ENCODE measurements at regions not wholly inside any gene's neighbourhood (a gene's known extent, or its start where the extent isn't known, plus 50 kb on each side); places are given as distances from the start of the nearest gene placed in this dataset.
"Not testable (repeated sequence)": the region's sequence is repeated elsewhere in the genome, so short reads cannot be mapped to it uniquely, and the experiment has no call there.

DNA sequence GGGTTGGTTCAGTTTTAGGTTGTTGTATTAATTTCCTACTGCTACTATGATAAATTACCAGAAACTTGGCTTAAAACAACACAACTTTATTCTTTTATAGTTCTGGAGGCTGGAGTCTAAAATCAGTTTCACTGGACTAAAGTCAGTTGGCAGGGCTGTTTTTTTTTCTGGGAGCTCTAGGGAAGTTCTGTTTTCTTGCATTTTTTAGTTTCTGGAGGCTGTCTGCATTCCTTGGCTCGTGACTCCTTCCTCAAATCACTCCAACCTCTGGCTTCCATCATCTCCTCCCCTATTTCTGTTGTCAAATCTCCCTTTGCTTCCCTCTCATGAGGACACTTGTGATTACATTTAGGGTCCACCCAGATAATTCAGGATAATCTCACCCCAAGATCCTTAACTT, 51.3 kb upstream of the SUB1 start:
- no peak for DNase-seq (ENCODE audit: low spot score)

GRCh38 chr5:32531885-32532520, 53.4 kb upstream of the SUB1 start:
- DNase-seq (ENCODE audit: low spot score): no peak

DNA sequence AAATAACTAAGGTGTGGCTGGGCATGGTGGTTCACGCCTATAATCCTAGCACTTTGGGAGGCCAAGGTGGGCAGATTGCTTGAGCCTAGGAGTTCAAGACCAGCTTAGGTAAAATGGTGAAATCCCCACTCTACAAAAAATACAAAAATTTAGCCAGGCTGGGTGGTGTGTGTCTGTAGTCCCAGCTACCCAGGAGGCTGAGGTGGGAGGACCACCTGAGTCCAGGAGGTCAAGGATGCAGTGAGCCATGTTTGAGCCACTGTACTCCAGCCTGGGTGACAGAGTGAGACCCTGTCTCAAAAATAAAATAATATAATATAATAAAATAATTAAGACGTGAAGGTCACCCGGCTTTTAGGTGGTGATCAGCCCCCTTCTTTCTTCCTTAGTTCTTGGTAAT, 58.0 kb upstream of the SUB1 start:
- not testable (repeated sequence) for DNase-seq (ENCODE audit: low spot score)

- DNase-seq (ENCODE audit: low spot score): no peak
Observed at GRCh38 chr5:32526810-32527209, 58.5 kb upstream of the SUB1 start.

- DNase-seq (ENCODE audit: low spot score): no peak
Observed at GRCh38 chr5:32523625-32524024, 61.7 kb upstream of the SUB1 start.

- DNase-seq (ENCODE audit: low spot score): no peak
Observed at GRCh38 chr5:32522429-32523143, 62.8 kb upstream of the SUB1 start.

DNA sequence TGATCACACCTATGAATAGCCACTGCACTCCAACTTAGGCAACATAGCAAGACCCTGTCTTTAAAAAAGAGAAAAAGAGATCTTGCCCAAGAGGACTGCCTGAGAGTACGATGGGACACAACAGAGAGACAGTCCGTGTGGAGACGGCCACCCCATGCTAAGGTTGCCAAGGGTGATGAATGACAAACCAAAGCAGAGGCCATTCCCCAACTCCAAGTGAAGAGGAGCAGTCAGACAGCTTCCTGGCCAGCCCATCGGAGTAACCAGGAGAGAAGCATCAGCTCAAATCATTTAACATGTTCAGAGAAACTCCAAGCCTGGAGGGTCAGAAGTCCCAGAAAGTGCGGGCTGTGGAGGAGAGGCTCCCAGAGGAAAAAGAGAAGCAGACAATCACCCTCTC, 63.9 kb upstream of the SUB1 start:
- no peak for DNase-seq (ENCODE audit: low spot score)

GRCh38 chr5:32520972-32521371, 64.4 kb upstream of the SUB1 start:
- no peak for DNase-seq (ENCODE audit: low spot score)

GRCh38 chr5:32520356-32520755, 65.0 kb upstream of the SUB1 start:
- DNase-seq (ENCODE audit: low spot score): no peak

DNA sequence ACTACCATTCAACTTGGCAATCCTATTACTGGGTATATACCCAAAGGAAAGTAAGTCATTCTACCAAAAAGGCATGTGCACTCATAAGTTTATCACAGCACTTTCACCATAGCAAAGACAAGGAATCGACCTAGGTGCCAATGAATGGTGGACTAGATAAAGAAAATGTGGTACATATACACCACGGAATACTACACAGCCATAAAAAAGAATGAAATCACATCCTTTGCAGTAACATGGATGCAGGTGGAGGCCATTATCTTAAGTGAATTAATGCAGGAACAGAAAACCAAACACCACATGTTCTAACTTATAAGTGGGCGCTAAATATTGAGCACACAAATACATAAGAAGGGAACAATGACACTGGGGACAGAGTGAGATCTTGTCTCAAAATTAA, 65.8 kb upstream of the SUB1 start:
- no peak for DNase-seq (ENCODE audit: low spot score)

GRCh38 chr5:32514806-32515205, 70.3 kb upstream of the ZFR start:
- DNase-seq (ENCODE audit: low spot score): no peak

DNA sequence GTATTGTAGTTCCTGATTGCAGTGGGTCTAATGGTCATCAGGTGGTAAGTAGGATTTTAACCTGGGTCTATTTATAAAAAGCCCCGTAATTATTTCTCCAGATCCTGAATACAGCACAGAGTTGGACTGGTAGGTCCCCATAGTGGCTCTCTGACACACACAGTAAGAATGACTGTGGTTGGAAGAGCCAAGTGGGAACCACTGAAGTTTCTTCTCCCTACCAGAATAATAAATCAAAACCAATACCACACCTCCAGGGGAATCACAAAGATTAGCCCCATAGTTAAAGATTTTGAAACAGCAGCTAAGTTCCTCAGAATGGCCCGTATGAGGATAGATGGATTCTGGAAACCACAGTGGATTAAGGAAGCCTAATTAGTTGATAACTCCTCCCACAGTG, 68.4 kb upstream of the ZFR start:
- no peak for DNase-seq (ENCODE audit: low spot score)

DNA sequence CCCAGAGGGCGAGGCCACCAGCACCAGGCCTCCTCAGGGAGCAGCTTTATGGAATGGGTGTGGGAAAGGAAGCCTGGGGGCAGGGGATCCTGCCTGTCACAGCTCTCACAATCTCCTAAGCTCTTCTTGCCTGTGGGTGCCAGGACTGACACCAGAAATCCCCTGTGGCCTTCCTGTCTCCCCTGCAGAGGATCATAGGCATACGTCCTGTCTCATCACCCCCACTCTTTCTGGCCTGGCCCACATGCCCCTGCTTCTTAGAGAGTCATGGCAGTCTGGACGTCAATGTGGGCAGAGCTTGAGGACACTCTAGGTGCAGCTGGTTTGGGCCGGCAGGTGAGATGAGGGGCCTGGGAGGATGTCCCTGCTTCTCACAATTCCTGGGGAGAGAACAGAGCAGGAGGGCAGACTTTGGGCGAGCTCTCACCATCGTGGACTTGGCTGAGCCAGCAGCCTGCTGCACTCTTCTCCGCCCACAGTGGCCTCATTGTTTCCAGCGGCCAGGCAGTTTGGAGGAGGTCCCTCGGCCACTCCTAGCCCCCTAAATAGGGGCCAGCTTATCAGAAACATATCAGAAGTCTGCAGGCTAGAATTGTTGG, 67.3 kb upstream of the ZFR start:
- no peak for DNase-seq (ENCODE audit: low spot score)

DNA sequence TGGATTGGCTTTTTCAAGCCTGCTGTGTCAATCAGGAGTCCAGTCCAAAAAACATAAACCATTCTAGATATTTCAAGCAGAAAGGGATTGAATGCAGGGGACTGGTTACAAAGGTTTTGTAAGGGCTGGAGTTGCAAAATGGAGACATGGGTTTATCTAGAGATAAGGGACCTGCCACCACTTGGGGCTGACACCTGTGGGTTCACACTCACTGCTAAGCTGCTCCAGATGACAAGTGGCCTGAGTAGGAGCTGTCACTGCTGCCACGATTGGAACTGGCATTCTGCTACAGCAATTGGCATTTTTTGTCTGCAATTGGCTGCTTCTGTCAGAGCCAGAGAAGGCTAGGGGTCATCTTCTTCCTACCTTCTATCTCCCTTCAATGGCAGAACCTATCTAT, 66.3 kb upstream of the ZFR start:
- DNase-seq (ENCODE audit: low spot score): no peak

DNA sequence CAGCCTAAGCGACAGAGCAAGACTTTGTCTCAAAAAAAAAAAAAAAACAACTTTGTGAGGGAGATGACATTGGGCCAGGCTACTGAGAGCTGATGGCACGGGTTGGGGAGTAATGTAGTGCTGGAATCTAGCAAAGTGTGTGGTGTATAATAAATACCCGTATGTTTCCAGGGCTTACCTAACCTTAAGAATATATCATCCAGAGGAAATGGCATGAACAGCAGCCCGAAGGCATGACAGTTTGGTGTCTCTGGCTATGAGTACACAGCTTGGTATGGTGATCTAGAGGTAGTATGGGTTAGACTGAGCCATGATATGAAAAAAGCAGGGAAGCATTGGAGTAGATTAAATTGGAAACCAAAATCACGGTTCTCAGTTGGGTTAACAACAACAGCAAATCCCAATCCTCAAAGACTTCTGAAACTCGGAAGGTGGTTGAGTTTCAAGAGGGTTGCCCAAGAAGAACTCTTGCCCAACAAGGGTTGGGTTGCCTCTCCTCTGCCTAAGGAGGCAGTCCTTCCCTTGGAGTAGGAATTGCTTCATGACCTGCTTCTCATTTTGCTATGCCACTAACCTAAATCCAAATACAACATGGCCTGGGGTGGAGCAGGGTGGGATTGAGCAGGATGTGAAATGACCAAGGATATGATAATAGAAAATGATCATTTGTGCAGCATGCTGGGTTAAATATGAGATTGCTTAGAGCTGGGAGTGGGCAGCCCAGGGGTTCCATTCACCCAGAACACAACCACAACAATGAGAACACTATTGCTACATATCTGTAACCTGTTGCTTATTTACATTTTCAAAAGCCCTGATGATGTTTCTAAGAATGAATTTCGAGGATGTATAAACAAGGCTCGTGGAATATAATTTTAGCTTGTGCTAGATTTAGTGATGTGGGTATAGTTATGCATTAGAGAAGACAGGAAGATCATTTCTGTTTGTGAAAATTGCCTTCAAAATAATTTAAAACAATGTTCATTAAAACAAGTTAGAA, 64.6 kb upstream of the ZFR start:
- no peak for DNase-seq (ENCODE audit: low spot score)

GRCh38 chr5:32507738-32508434, 63.3 kb upstream of the ZFR start:
- no peak for DNase-seq (ENCODE audit: low spot score)

DNA sequence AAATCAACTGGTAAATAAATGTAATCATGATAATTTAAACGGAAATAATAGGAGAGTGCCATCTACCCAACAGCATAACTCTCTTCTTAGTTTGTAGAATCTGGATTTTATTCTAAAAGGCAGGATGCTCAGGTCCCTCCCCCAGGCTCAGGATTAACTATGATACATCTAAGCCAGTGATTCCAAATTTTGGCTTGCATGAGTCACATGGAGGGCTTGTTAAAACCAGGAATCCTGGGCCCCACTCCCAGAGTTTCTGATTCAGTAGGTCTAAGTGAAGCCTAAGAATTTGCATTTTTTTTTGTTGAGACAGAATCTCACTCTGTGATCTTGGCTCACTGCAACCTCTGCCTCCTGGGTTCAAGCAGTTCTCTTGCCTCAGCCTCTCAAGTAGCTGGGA, 62.3 kb upstream of the ZFR start:
- DNase-seq (ENCODE audit: low spot score): no peak

GRCh38 chr5:32506201-32506661, 61.7 kb upstream of the ZFR start:
- DNase-seq (ENCODE audit: low spot score): no peak

DNA sequence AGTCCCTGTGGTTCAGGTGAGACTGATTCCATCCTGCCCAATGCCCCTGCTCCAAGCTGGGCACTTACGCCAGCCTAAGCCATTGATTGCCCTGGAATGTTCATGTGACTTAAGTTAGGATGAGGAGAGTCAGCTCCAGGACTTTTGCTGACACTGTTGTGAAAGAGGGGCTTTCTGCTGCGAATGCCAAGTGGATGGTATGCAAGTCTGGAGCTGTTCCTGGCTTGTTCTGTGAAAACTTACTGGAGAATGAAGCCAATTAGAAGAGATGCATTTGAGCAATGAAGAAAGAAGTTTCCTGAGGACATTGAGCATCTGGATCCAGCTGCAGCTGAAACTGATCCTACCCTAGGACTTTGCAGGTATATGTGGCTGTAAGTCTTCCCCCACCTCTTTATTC, 61.2 kb upstream of the ZFR start:
- DNase-seq (ENCODE audit: low spot score): no peak

DNA sequence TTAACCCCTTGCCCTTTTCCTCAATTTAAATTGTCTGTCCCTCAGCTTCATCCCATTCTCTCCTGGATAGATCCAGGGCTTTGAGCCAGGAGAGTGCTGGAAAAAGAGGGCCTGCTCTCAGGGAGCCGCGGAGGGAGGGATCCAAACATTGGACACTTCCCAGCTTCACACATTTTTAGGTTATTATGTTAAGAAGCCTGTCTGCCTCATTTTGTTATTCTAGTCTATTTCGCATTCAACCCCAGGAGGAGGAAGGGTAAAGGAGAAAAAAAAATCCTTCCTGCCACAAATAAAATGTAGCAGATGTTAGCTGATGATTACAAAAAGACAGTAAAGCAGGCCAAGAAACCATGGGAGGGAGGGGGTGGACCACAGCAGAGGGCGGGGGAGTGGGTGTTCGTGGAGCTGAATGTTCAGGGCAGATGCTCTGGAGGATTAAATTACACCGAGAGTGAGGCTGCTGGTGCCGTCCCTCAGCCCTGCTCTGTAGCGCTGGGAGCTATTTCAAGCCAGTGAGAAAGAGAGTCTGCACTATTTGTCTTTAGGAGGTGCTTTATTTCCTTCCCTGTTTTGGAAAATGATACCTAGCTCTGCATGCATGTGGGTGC, 60.6 kb upstream of the ZFR start:
- peak; percentile 62 for DNase-seq (ENCODE audit: low spot score)
